ENCODE measurements at regions not wholly inside any gene's neighbourhood (a gene's known extent, or its start where the extent isn't known, plus 50 kb on each side); places are given as distances from the start of the nearest gene placed in this dataset.

DNA sequence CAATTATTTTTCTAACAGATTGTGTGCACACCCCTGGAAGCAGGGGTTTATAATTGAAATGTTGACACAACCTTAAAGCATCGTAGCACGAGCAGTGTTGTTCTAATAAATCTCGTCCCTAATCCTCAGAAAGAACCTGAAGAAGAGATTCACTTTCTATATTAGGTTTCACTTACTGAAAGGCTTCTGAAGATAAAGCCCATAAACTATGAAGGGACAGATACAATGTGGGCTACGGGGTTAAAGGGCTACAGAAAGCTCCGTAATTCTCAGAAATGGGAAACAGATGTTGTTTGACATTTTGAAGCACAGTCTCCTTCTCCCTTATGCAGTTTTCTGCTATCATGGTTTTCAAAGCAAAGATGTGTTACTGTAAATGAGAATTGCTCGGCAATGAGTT is 479.6 kb downstream of the GATA3 start:
- TF ChIP-seq, protein P1, sequence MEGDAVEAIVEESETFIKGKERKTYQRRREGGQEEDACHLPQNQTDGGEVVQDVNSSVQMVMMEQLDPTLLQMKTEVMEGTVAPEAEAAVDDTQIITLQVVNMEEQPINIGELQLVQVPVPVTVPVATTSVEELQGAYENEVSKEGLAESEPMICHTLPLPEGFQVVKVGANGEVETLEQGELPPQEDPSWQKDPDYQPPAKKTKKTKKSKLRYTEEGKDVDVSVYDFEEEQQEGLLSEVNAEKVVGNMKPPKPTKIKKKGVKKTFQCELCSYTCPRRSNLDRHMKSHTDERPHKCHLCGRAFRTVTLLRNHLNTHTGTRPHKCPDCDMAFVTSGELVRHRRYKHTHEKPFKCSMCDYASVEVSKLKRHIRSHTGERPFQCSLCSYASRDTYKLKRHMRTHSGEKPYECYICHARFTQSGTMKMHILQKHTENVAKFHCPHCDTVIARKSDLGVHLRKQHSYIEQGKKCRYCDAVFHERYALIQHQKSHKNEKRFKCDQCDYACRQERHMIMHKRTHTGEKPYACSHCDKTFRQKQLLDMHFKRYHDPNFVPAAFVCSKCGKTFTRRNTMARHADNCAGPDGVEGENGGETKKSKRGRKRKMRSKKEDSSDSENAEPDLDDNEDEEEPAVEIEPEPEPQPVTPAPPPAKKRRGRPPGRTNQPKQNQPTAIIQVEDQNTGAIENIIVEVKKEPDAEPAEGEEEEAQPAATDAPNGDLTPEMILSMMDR (IDR thresholded peaks at IDR 0.05; ENCODE audit: low read depth, low read length, poor library complexity, severe bottlenecking) = no peak
- no peak for TF ChIP-seq EZH2phosphoT487 (IDR thresholded peaks at IDR 0.05; ENCODE audit: borderline replicate concordance, low read length)
- no peak overlapping the region for H3K4me2 ChIP-seq (ENCODE audit: low read length)
- H3K9me2 ChIP-seq (replicated peaks; ENCODE audit: control insufficient read depth, low read length) = no peaks in the 10 kb centered on the region
- H3K27me3 ChIP-seq (ENCODE audit: control insufficient read depth, low read length) = no peaks in the 10 kb centered on the region
- no peaks in the 10 kb centered on the region for H3K79me2 ChIP-seq (ENCODE audit: control insufficient read depth, low read length)
- H3K9me3 ChIP-seq (ENCODE audit: control insufficient read depth, insufficient read depth, low read length) = no peaks in the 10 kb centered on the region
- H3F3A ChIP-seq (ENCODE audit: control insufficient read depth, insufficient read depth) = no peaks in the 10 kb centered on the region
- no peaks in the 10 kb centered on the region for H3K4me1 ChIP-seq (ENCODE audit: control insufficient read depth, low read length)
- no peak overlapping the region for H3K4me3 ChIP-seq (ENCODE audit: low read length)
- no peak overlapping the region for H3K27ac ChIP-seq (ENCODE audit: low read depth, low read length)
- H3K36me3 ChIP-seq (ENCODE audit: control insufficient read depth, low read length) = no peaks in the 10 kb centered on the region
- H4K20me1 ChIP-seq (ENCODE audit: control insufficient read depth, insufficient read depth, low read depth, low read length) = no peaks in the 10 kb centered on the region

DNA sequence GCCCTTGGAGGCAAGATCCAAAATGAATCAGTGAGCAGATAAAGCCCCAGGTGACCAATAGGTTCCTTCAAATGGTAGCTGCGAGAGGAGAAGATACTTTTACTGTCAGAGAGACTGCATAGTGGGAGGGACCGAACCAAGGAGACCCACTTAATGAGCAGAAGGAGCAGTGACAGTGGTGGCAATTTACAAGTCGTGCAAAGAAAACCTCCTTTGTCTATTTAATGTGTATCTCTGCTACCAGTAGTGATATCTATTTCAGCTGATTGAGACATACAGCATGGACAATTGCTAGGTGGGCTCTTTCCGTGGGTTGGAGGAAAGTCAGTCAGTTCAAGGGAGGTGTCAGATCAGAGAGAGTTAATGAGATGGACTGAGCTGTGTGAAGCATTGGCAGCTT is 480.4 kb downstream of the GATA3 start:
- H3K4me3 ChIP-seq (ENCODE audit: low read length) = no peak overlapping the region
- no peaks in the 10 kb centered on the region for H3F3A ChIP-seq (ENCODE audit: control insufficient read depth, insufficient read depth)
- no peaks in the 10 kb centered on the region for H3K4me1 ChIP-seq (ENCODE audit: control insufficient read depth, low read length)
- H3K27ac ChIP-seq (ENCODE audit: low read depth, low read length) = no peak overlapping the region
- H3K9me3 ChIP-seq (ENCODE audit: control insufficient read depth, insufficient read depth, low read length) = no peaks in the 10 kb centered on the region
- H3K9me2 ChIP-seq (replicated peaks; ENCODE audit: control insufficient read depth, low read length) = no peaks in the 10 kb centered on the region
- TF ChIP-seq, protein P1 (IDR thresholded peaks at IDR 0.05; ENCODE audit: low read depth, low read length, poor library complexity, severe bottlenecking) = no peak
- TF ChIP-seq EZH2phosphoT487 (IDR thresholded peaks at IDR 0.05; ENCODE audit: borderline replicate concordance, low read length) = no peak
- no peaks in the 10 kb centered on the region for H3K36me3 ChIP-seq (ENCODE audit: control insufficient read depth, low read length)
- no peaks in the 10 kb centered on the region for H3K27me3 ChIP-seq (ENCODE audit: control insufficient read depth, low read length)
- H3K4me2 ChIP-seq (ENCODE audit: low read length) = no peak overlapping the region
- H3K79me2 ChIP-seq (ENCODE audit: control insufficient read depth, low read length) = no peaks in the 10 kb centered on the region
- H4K20me1 ChIP-seq (ENCODE audit: control insufficient read depth, insufficient read depth, low read depth, low read length) = no peaks in the 10 kb centered on the region

DNA sequence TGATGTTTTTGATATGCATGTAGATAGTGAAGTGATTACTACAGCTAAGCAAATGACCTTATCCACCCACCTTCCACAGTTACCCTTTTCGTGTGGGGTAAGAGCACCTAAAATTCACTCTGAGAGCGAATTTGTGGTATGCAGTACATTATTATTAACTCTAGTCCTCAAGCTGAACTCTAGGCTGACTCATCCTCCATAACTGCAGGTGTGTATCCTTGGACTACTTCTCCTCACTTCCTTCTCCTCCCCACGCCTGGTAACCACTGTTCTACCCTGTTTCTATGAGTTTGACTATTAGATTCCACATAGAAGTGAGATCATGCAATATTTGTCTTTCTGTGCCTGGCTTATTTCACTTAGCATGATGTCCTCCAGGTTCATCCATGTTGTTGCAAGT is 484.6 kb downstream of the GATA3 start:
- no peak overlapping the region for H3K27ac ChIP-seq (ENCODE audit: low read depth, low read length)
- H3K9me2 ChIP-seq (replicated peaks; ENCODE audit: control insufficient read depth, low read length) = no peaks in the 10 kb centered on the region
- no peaks in the 10 kb centered on the region for H3K79me2 ChIP-seq (ENCODE audit: control insufficient read depth, low read length)
- no peaks in the 10 kb centered on the region for H3K36me3 ChIP-seq (ENCODE audit: control insufficient read depth, low read length)
- H4K20me1 ChIP-seq (ENCODE audit: control insufficient read depth, insufficient read depth, low read depth, low read length) = no peaks in the 10 kb centered on the region
- no peaks in the 10 kb centered on the region for H3K4me1 ChIP-seq (ENCODE audit: control insufficient read depth, low read length)
- TF ChIP-seq, protein P1 (IDR thresholded peaks at IDR 0.05; ENCODE audit: low read depth, low read length, poor library complexity, severe bottlenecking) = no peak
- no peak for TF ChIP-seq EZH2phosphoT487 (IDR thresholded peaks at IDR 0.05; ENCODE audit: borderline replicate concordance, low read length)
- no peak overlapping the region for H3K4me2 ChIP-seq (ENCODE audit: low read length)
- no peaks in the 10 kb centered on the region for H3F3A ChIP-seq (ENCODE audit: control insufficient read depth, insufficient read depth)
- H3K9me3 ChIP-seq (ENCODE audit: control insufficient read depth, insufficient read depth, low read length) = no peaks in the 10 kb centered on the region
- no peaks in the 10 kb centered on the region for H3K27me3 ChIP-seq (ENCODE audit: control insufficient read depth, low read length)
- no peak overlapping the region for H3K4me3 ChIP-seq (ENCODE audit: low read length)

Measured in DOHH2 (cell line).